ENCODE measurements at regions not wholly inside any gene's neighbourhood (a gene's known extent, or its start where the extent isn't known, plus 50 kb on each side); places are given as distances from the start of the nearest gene placed in this dataset.

- no peak for DNase-seq
- Histone ChIP-seq H3K27ac (no peak overlapping the region), H3K27me3 (no peaks in the 10 kb centered on the region), H3K9me3 (replicated peaks in 1 of 3) (no peaks in the 10 kb centered on the region), H3K4me3 (no peak overlapping the region), H3K4me1 (replicated peaks in 1 of 2) (no peaks in the 10 kb centered on the region), H3K36me3 (replicated peaks in 1 of 2) (no peaks in the 10 kb centered on the region)
- TF ChIP-seq CTCF (IDR thresholded peaks at IDR 0.05), result no peak
- no peak for TF ChIP-seq POLR2A (IDR thresholded peaks at IDR 0.05)
- intact Hi-C loops (cut with DNase I), result no loop called here
- WGBS, 4 donors, result 44 to 60% (median 47%) methylated on average over 1 of the region's 1 CpG
These were observed 308.4 kb upstream of the NAV3 start for GRCh38 chr12:77522247-77522646.

DNA sequence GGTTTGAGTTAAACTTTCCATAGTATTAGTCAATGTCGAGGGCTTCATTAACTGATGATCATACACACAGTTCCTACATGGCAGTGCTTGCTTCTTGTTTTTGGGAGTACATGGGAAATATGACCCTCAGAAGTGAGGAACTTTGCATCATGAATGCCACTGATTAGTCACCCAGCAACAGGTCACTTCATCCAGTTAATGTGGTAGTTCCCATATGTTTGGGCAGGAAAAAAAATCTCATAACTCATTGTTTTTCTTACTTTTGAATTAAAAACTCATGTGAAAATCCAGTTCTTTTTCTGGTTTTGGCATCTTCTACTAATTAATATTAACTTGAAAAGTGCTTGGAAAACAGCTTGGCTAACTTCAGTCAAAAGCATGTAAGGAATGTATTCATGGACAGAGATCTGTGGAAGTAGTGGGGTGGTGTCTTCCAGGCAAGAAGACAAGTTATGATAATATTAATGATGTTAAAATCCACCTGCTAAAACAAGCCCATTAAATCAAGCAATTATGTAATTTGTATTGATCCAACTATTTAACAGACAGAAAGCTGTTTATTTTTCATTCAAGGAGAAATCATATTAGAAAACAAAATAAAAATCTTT lies 309.1 kb upstream of the NAV3 start:
- Histone ChIP-seq H3K36me3 (replicated peaks in 1 of 2) (no peaks in the 10 kb centered on the region), H3K4me1 (replicated peaks in 1 of 2) (no peaks in the 10 kb centered on the region), H3K27me3 (no peaks in the 10 kb centered on the region), H3K9me3 (replicated peaks in 1 of 3) (no peaks in the 10 kb centered on the region), H3K27ac (no peak overlapping the region), H3K4me3 (no peak overlapping the region)
- intact Hi-C loops (cut with DNase I), result no loop called here
- WGBS, 4 donors, result 50 to 79% (median 54%) methylated on average over 1 of the region's 1 CpG
- TF ChIP-seq CTCF (IDR thresholded peaks at IDR 0.05) (no peak), POLR2A (IDR thresholded peaks at IDR 0.05) (no peak)
- DNase-seq, result no peak

GRCh38 chr12:77514511-77514910 lies 316.2 kb upstream of the NAV3 start:
- no peak for DNase-seq
- Histone ChIP-seq H3K27ac (no peak overlapping the region), H3K27me3 (no peaks in the 10 kb centered on the region), H3K4me1 (replicated peaks in 1 of 2) (no peaks in the 10 kb centered on the region), H3K36me3 (replicated peaks in 1 of 2) (no peaks in the 10 kb centered on the region), H3K9me3 (replicated peaks in 1 of 3) (no peaks in the 10 kb centered on the region), H3K4me3 (no peak overlapping the region)
- WGBS, 4 donors, result 68 to 86% (median 78%) methylated on average over 3 of the region's 3 CpGs
- no peak for TF ChIP-seq POLR2A (IDR thresholded peaks at IDR 0.05)
- no peak for TF ChIP-seq CTCF (IDR thresholded peaks at IDR 0.05)
- intact Hi-C loops (cut with DNase I), result no loop called here

GRCh38 chr12:77510985-77511384 lies 319.7 kb upstream of the NAV3 start:
- Histone ChIP-seq H3K4me3 (no peak overlapping the region), H3K4me1 (replicated peaks in 1 of 2) (no peaks in the 10 kb centered on the region), H3K27ac (no peak overlapping the region), H3K27me3 (no peaks in the 10 kb centered on the region), H3K9me3 (replicated peaks in 1 of 3) (no peaks in the 10 kb centered on the region), H3K36me3 (replicated peaks in 1 of 2) (no peaks in the 10 kb centered on the region)
- DNase-seq, result no peak
- intact Hi-C loops (cut with DNase I), result no loop called here
- TF ChIP-seq CTCF (IDR thresholded peaks at IDR 0.05) (no peak), POLR2A (IDR thresholded peaks at IDR 0.05) (no peak)
- 64 to 77% (median 68%) methylated on average over 1 of the region's 1 CpG for WGBS, 4 donors

Data from adrenal gland (tissue), 9 donors.